ENCODE measurements at regions not wholly inside any gene's neighbourhood (a gene's known extent, or its start where the extent isn't known, plus 50 kb on each side); places are given as distances from the start of the nearest gene placed in this dataset.

- TF ChIP-seq ZNF462 (CRISPR knock-in tag; IDR thresholded peaks at IDR 0.05) (no peak), JUNB (IDR thresholded peaks at IDR 0.05; ENCODE audit: unreplicated experiment) (no peak), EZH2 (IDR thresholded peaks at IDR 0.05; ENCODE audit: low read depth, unreplicated experiment) (no peak), ZNF114 (CRISPR knock-in tag; IDR thresholded peaks at IDR 0.05) (no peak), ETS1 (IDR thresholded peaks at IDR 0.05) (no peak), STAT1 (IDR thresholded peaks at IDR 0.05; ENCODE audit: unreplicated experiment) (no peak), NANOG (IDR thresholded peaks at IDR 0.05; ENCODE audit: borderline replicate concordance) (no peak), ZNF331 (CRISPR knock-in tag; IDR thresholded peaks at IDR 0.05; ENCODE audit: low read depth) (no peak), CREB1 (CRISPR knock-in tag; IDR thresholded peaks at IDR 0.05; ENCODE audit: low read depth) (no peak), REST (IDR thresholded peaks at IDR 0.05; ENCODE audit: unreplicated experiment) (no peak)
These were observed 274.8 kb downstream of the TSHZ3 start (continued) for GRCh38 chr19:31074199-31075125.
